ENCODE measurements at regions not wholly inside any gene's neighbourhood (a gene's known extent, or its start where the extent isn't known, plus 50 kb on each side); places are given as distances from the start of the nearest gene placed in this dataset.

GRCh38 chrX:134712272-134712671 lies 54.0 kb upstream of the PLAC1 start:
- peaks cover 6% of the 10 kb centered on the region for H3K9me3 Mint-ChIP-seq
- no peaks in the 10 kb centered on the region for H3K27me3 Mint-ChIP-seq
- H3K4me1 Mint-ChIP-seq (ENCODE audit: unreplicated experiment): peaks cover 12% of the 10 kb centered on the region
- DNase-seq (ENCODE audit: extremely low spot score, unreplicated experiment): no peak
- no peaks in the 10 kb centered on the region for H3K36me3 Mint-ChIP-seq
- TF ChIP-seq CTCF (conservative IDR thresholded peaks at IDR 0.05): no peak
- H3K27ac Mint-ChIP-seq: no peak overlapping the region
- H3K4me3 Mint-ChIP-seq: no peak overlapping the region

GRCh38 chrX:134711135-134711921 lies 53.1 kb upstream of the PLAC1 start:
- DNase-seq (ENCODE audit: extremely low spot score, unreplicated experiment): no peak
- H3K4me1 Mint-ChIP-seq (ENCODE audit: unreplicated experiment): peaks cover 12% of the 10 kb centered on the region
- no peak overlapping the region for H3K27ac Mint-ChIP-seq
- H3K36me3 Mint-ChIP-seq: no peaks in the 10 kb centered on the region
- H3K4me3 Mint-ChIP-seq: no peak overlapping the region
- TF ChIP-seq CTCF (conservative IDR thresholded peaks at IDR 0.05): no peak
- H3K9me3 Mint-ChIP-seq: peaks cover 6% of the 10 kb centered on the region
- no peaks in the 10 kb centered on the region for H3K27me3 Mint-ChIP-seq

Measured in type B pancreatic cell (in vitro differentiated cells).